ENCODE measurements at regions not wholly inside any gene's neighbourhood (a gene's known extent, or its start where the extent isn't known, plus 50 kb on each side); places are given as distances from the start of the nearest gene placed in this dataset.

GRCh38 chr2:67095121-67095520 is 302.0 kb upstream of the ETAA1 start:
- DNase-seq (ENCODE audit: low read depth, low spot score) (no peak), ATAC-seq (no peak)
- POLR2A ChIA-PET, result no interaction called here
- Histone ChIP-seq H3K4me3 (ENCODE audit: low read depth in 2 of 2, low read length in 2 of 2) (no peak overlapping the region), H3K4me1 (ENCODE audit: control insufficient read depth, insufficient read depth, low read length) (no peaks in the 10 kb centered on the region), H3K27me3 (ENCODE audit: control insufficient read depth, insufficient read depth, low read length) (no peaks in the 10 kb centered on the region), H3K9me3 (ENCODE audit: control insufficient read depth, insufficient read depth, low read depth, low read length) (no peaks in the 10 kb centered on the region), H3K36me3 (ENCODE audit: control insufficient read depth, insufficient read depth, low read length) (no peaks in the 10 kb centered on the region), H3K27ac (ENCODE audit: low read length) (no peak overlapping the region)
- intact Hi-C loops (cut with micrococcal nuclease; ENCODE audit: unreplicated experiment) (no loop called here), in situ Hi-C loops (cut with HindIII; ENCODE audit: low pct_unique_long_range_greater_than_20kb, low sequenced_read_pairs) (no loop called here)
- CTCF ChIA-PET, result no interaction called here
- BruUV-seq (replicated peaks), result no TSS peak
- TF ChIP-seq SIN3A (IDR thresholded peaks at IDR 0.05; ENCODE audit: borderline replicate concordance, insufficient read depth, low read depth, low read length) (no peak), POLR2AphosphoS5 (IDR thresholded peaks at IDR 0.05; ENCODE audit: low read depth, low read length) (no peak), CTCF (IDR thresholded peaks at IDR 0.05) (no peak), TCF7L2 (IDR thresholded peaks at IDR 0.05; ENCODE audit: low read depth, low read length) (no peak), REST (IDR thresholded peaks at IDR 0.05; ENCODE audit: insufficient read depth in 1 of 2, low read depth in 2 of 2, low read length in 1 of 2) (no peak)

- CTCF ChIA-PET, result no interaction called here
- Histone ChIP-seq H3K9me3 (ENCODE audit: control insufficient read depth, insufficient read depth, low read depth, low read length) (0 out of 2 replicates have a peak, but pooled peaks cover 3% of the 10 kb centered on the region), H3K27me3 (ENCODE audit: control insufficient read depth, insufficient read depth, low read length) (no peaks in the 10 kb centered on the region), H3K36me3 (ENCODE audit: control insufficient read depth, insufficient read depth, low read length) (no peaks in the 10 kb centered on the region), H3K4me3 (ENCODE audit: low read depth in 2 of 2, low read length in 2 of 2) (no peak overlapping the region), H3K4me1 (ENCODE audit: control insufficient read depth, insufficient read depth, low read length) (no peaks in the 10 kb centered on the region), H3K27ac (ENCODE audit: low read length) (no peak overlapping the region)
- BruUV-seq (replicated peaks), result no TSS peak
- intact Hi-C loops (cut with micrococcal nuclease; ENCODE audit: unreplicated experiment), result no loop called here
- no peak for DNase-seq (ENCODE audit: low read depth, low spot score)
- in situ Hi-C loops (cut with HindIII; ENCODE audit: low pct_unique_long_range_greater_than_20kb, low sequenced_read_pairs), result no loop called here
- POLR2A ChIA-PET, result no interaction called here
- no peak for ATAC-seq
- TF ChIP-seq TCF7L2 (IDR thresholded peaks at IDR 0.05; ENCODE audit: low read depth, low read length) (no peak), CTCF (IDR thresholded peaks at IDR 0.05) (no peak), POLR2AphosphoS5 (IDR thresholded peaks at IDR 0.05; ENCODE audit: low read depth, low read length) (no peak), REST (IDR thresholded peaks at IDR 0.05; ENCODE audit: insufficient read depth in 1 of 2, low read depth in 2 of 2, low read length in 1 of 2) (no peak)
Observed at GRCh38 chr2:67096886-67097285, 300.2 kb upstream of the ETAA1 start.
